GM21381 (cell line): ENCODE measurements at regions not wholly inside any gene's neighbourhood (a gene's known extent, or its start where the extent isn't known, plus 50 kb on each side); places are given as distances from the start of the nearest gene placed in this dataset.

Source experiments
- ATAC-seq: cut with Tn5 transposase; IDR thresholded peaks from one replicate; pipeline ENCODE4 v1.9.1; 2021; ENCODE audit warnings: mild to moderate bottlenecking, moderate library complexity; ENCODE audit not compliant: unreplicated experiment

- no peak for ATAC-seq
Observed at GRCh38 chr6:10248378-10248843, 166.5 kb downstream of the TFAP2A start.

DNA sequence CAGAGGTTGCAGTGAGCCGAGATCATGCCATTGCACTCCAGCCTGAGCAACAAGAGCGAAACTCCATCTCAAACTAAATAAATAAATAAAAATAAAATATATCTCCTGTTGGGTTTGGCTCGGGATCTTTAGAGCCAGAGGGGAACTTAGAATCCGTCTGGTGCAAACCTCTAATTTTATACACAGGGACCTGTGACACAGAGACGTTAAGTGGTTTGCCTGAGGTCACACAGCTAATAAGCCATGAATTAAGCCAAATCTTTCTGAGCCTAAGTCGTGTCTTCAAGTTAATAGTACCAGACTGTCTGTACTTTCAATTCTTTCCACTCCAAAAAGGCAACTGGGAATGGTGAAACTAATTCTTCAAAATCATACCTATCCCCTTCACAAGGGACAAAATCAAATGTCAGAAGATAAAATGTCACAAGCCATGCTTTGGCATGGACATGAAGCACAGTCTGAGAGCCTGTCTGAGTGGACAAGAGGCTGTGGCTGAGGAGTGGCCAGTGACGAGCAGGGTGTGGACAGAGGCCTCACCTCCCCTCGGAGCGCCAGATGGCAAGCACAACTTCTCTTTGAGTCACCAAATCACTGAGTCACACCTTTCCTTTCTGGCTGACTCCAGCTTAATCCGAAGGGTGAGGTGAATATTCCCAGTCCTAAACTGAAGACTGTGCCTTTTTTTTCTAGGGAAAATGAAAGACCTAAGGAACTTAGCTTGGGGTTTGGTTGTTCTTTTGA is 177.4 kb downstream of the TFAP2A start:
- ATAC-seq, result no peak

DNA sequence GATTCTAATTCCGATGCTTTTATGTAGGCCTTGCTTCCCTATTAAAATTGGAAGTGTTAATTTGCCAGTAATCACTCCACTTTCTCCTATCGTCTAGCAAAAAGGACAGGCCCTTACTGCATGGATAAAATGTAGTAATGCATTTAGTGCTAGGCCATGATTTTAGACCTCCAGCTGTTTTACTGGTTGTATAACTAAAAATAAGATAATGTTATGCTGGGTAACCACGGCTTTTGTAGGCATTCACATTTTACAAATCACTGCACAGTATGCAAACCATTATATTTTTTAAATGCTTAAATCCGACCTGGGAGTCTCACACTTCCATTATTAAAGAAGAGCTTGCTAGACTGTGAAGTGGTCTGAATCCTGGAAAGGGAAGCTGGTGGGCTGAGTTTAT is 179.5 kb downstream of the TFAP2A start:
- ATAC-seq, result no peak

DNA sequence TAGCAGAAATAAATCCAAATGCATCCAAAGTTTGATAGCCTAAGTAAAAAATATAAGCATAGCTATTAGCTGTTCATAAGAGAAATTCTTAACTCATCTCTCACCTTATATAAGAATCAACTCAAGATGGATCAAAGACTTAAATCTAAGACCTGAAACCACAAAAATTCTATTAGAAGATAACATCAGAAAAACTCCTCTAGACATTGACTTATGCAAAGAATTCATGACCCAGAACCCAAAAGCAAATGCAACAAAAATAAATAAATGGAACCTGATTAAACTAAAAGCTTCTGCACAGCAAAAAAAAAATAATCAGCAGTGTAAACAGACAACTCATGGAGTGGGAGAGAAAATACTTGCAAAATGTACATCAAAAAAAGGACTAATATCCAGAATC is 184.3 kb downstream of the TFAP2A start:
- no peak for ATAC-seq

DNA sequence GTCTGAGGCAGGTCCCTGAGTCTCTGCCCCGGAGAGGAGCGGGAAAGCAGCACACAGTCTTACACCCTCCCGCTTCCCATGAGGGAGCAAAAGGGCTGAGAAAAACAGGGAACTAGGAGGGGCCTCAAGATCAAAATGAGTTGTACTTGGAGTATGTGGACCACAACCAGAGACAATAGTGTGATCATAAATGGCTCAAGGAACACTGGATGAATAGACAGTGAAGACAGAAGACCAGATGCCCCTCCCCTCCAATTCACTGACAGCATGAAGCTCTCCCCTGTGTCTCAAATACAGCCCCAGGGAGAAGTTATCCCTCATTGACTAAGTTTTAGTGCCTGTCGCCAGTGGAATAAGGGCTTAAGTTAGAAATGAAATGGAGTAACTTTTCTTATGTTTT is 191.0 kb downstream of the TFAP2A start:
- ATAC-seq, result no peak

GRCh38 chr6:10221178-10221577 is 193.7 kb downstream of the TFAP2A start:
- no peak for ATAC-seq

- ATAC-seq, result no peak
Observed at GRCh38 chr6:10219510-10219909, 195.4 kb downstream of the TFAP2A start.

- ATAC-seq, result no peak
Observed at GRCh38 chr6:10217111-10217510, 197.8 kb downstream of the TFAP2A start.

DNA sequence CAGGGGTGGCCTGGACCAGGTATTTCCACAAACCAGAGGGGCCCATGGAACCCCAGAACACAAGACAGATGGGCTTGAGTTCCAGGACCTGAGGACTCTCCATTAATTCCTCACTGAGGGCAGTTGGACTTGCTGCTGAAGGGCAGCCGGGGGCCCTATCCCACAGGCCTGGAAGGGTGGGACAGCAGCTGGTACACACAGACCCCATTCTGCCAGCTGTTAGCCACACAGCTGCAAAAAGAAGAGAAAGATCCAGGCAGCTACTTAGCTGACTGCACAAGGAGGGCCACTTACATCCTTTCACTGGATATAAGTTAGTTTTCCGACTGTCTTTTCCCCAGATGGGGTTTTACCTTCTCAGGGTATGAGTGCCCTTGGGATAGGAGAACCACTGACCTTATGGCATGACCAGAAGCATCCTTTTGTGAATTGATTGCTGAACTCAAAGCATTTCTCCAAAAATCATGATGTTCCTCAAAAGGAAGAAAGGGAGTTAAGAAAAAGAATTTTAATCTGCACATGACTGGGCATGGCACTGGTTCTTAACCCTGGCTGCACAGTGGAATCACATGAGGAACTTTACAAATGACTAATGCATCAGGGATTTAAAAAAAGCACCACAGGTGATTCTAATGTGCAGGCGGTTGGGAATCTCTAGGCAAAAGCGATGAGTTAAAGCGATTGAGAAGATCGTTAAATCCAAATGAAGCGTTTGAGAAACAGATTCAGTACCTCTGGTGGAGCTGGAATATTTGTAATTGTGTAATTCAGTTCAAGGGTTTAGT is 199.4 kb downstream of the TFAP2A start:
- ATAC-seq, result no peak

- ATAC-seq, result no peak
Observed at GRCh38 chr6:10210052-10210451, 204.8 kb downstream of the TFAP2A start.

DNA sequence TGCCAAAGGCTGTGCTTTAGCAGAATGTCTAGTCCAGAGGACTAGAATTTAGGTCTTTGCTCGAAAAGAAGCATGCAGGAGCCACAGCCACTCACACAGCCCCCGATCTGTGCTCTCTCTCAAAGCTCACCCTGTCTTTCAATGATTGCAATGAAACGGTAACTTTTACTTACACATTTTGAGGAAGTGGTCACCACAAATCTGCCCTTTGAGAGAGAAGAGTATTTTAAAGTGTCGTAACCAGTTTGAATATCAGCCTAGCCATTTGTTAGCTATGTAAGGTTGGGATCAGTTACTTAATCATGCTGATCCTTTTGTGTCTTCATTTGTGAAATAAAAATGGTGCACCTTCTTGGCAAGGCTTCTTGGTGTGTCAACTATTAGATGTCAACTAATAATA is 209.0 kb downstream of the TFAP2A start:
- no peak for ATAC-seq

DNA sequence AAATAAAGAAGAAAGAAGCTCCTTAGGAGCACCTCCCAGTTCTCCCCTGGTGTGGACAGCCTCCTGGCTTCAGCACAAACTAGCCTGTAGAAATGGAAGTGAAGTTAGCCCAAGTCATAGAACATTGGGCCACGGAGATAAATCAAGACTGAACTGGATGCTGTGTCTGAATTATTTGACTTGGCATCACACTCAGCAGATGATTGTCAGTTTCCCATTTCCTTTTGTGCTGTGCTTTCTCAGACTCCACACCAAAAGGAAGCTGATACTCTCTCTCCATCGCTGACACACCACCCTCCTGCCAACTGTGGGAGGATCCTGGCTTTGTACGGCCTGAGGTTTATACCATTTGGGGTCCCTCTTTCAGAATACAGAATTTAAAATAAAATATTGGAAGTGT is 209.8 kb downstream of the TFAP2A start:
- no peak for ATAC-seq

GRCh38 chr6:10203651-10204050 is 211.2 kb downstream of the TFAP2A start:
- ATAC-seq, result no peak

GRCh38 chr6:10202581-10202980 is 212.3 kb downstream of the TFAP2A start:
- no peak for ATAC-seq

GRCh38 chr6:10201606-10202510 is 213.0 kb downstream of the TFAP2A start:
- ATAC-seq, result no peak

DNA sequence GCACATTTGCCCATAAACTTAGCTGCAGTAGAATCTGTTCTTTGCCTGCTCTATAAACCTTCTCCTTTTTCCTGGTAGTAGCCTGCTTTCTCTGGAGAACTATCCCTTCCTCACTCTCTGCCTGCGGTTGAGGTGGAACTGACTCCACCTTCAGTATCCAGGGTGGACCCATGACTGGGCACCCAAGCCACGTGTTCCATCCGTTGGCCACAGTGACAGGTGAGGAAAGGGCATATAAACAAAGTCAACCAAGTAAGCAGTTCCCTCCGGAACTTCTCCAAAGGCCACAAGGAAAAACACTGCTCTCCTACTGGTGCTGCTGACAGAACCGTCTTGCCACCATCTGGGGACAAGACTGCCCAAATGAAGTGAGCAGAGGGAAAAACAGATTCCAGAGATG is 218.8 kb downstream of the TFAP2A start:
- no peak for ATAC-seq

GRCh38 chr6:10194816-10195672 is 219.8 kb downstream of the TFAP2A start:
- no peak for ATAC-seq

DNA sequence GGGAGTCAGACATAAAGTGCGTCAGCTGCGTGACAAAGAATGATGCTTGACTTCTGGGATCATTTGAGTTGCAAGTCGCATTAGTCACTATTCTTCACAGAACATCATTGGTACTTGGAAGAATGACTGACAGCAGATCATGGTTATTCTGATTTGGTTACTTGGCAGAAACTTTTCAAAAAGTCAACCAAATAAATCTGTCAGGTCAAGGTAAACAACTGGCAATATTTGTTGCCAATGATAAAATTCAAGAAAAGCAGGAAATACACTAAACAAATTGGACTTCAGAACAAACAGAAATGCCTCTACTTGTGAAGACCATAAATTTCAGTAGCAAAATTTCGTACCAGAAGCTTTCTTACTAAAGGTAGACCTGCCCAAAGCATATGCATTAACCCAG is 221.6 kb downstream of the TFAP2A start:
- no peak for ATAC-seq

GRCh38 chr6:10190042-10190441 is 224.8 kb downstream of the TFAP2A start:
- ATAC-seq, result no peak
